ENCODE measurements at regions not wholly inside any gene's neighbourhood (a gene's known extent, or its start where the extent isn't known, plus 50 kb on each side); places are given as distances from the start of the nearest gene placed in this dataset.

DNA sequence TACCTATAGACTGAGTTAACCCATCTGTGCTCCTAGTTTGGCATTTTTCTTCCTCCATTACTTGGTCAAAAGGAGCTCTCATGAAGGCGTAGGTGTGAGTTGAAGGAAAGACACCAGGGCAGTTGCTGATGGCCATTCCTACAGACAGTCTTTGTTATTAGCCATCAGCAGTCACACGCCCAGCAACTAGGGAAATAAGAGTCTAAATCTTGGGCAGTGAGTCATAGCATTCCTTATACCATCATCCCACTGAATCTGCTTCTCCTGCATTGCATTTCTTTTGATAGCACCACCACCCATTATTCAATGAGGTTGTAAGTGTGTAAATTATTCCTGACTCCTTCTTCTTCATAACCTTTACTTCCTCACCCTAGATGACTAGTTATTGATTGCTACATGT, 150.9 kb upstream of the IGF1 start:
- Histone ChIP-seq H3K4me3 (ENCODE audit: low read length in 2 of 2) (no peak overlapping the region), H3K27me3 (ENCODE audit: control insufficient read depth in 1 of 2, insufficient read depth in 2 of 2, low read length in 2 of 2) (no peaks in the 10 kb centered on the region), H3K27ac (ENCODE audit: low read length) (no peak overlapping the region), H3K9me3 (ENCODE audit: control insufficient read depth in 2 of 2, low read length in 2 of 2) (peaks cover 7 to 10% of the 10 kb centered on the region in 2 donors), H3K4me1 (ENCODE audit: control insufficient read depth, insufficient read depth, low read length) (no peaks in the 10 kb centered on the region), H3K9ac (ENCODE audit: low read length in 2 of 2) (no peak overlapping the region), H3K36me3 (ENCODE audit: control insufficient read depth in 2 of 2, insufficient read depth in 2 of 2, low read length in 2 of 2) (no peaks in the 10 kb centered on the region)

DNA sequence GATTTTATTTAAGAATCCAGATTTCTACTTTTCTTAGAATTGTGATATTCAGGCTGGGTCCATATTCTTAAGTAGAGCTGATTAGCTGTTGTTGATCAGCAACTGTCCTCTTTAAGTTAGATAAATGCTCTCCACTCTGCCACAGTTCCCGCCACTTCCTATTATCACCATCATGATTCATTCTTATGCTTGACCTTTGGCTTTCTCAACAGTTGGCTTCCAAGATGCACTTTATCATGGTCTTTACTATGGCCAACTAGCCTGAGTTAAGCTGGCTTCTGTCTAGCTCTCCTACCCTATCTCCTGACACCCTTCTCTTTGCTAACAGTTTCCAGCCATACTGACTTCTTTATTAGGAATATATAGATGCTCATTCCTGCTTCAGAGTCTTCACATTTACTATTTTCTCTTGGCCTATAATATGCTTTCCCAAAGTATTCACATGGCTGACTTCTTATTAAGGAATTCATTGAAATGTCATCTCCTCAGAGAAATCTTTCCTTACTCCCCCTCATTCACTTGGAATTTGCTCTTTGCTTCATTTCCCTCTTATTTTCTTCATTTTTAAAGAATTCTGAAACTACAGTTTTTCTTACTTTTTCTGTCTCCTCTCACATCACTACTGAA, 149.0 kb upstream of the IGF1 start:
- no peaks in the 10 kb centered on the region for H3K36me3 ChIP-seq (ENCODE audit: control insufficient read depth in 2 of 2, insufficient read depth in 2 of 2, low read length in 2 of 2)
- H3K27me3 ChIP-seq (ENCODE audit: control insufficient read depth in 1 of 2, insufficient read depth in 2 of 2, low read length in 2 of 2), result no peaks in the 10 kb centered on the region
- H3K9ac ChIP-seq (ENCODE audit: low read length in 2 of 2), result no peak overlapping the region
- no peak overlapping the region for H3K4me3 ChIP-seq (ENCODE audit: low read length in 2 of 2)
- peaks cover 7 to 10% of the 10 kb centered on the region in 2 donors for H3K9me3 ChIP-seq (ENCODE audit: control insufficient read depth in 2 of 2, low read length in 2 of 2)
- H3K4me1 ChIP-seq (ENCODE audit: control insufficient read depth, insufficient read depth, low read length), result no peaks in the 10 kb centered on the region
- H3K27ac ChIP-seq (ENCODE audit: low read length), result no peak overlapping the region

DNA sequence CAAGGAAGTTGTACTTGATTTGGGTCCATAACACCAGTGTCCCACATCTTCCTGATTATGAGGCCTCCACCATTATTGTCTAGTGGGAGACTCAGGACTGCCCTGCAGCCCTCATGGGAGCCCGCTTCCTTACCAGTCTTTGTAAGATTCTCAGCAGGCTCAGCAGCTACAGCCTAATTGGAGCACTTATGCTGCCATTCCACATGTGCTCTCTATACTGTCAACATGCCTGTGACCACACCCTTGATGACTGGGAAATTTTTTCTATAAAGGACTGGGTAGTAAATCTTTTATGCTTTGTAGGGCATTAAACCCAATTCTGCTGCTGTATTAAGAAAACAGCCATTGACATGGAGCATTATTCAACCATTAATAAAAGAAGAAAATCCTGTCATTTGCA, 145.5 kb upstream of the IGF1 start:
- H3K4me1 ChIP-seq (ENCODE audit: control insufficient read depth, insufficient read depth, low read length), result no peaks in the 10 kb centered on the region
- H3K27ac ChIP-seq (ENCODE audit: low read length), result no peak overlapping the region
- no peak overlapping the region for H3K9ac ChIP-seq (ENCODE audit: low read length in 2 of 2)
- H3K4me3 ChIP-seq (ENCODE audit: low read length in 2 of 2), result no peak overlapping the region
- H3K36me3 ChIP-seq (ENCODE audit: control insufficient read depth in 2 of 2, insufficient read depth in 2 of 2, low read length in 2 of 2), result no peaks in the 10 kb centered on the region
- H3K9me3 ChIP-seq (ENCODE audit: control insufficient read depth in 2 of 2, low read length in 2 of 2), result peaks cover 4 to 10% of the 10 kb centered on the region in 2 donors
- H3K27me3 ChIP-seq (ENCODE audit: control insufficient read depth in 1 of 2, insufficient read depth in 2 of 2, low read length in 2 of 2), result no peaks in the 10 kb centered on the region

DNA sequence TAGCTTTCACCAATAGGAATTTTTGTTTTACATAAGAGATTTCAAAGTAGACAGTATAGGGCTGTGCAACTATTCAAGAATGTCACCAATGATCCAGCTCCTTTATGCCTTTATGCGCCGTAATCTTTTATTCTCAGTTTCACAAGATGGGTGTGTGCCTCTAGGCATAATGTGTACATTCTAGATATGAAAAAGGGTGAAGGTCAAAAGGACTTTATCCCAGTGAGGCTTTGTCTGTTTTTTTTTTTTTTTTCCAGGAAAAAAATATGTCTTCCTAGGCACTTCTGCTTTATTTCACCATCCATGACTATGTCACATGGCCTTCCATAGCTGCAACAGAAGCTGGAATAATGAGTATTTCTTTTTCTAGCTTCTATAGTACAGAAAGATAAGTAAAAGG, 142.3 kb upstream of the IGF1 start:
- Histone ChIP-seq H3K9ac (ENCODE audit: low read length in 2 of 2) (no peak overlapping the region), H3K36me3 (ENCODE audit: control insufficient read depth in 2 of 2, insufficient read depth in 2 of 2, low read length in 2 of 2) (no peaks in the 10 kb centered on the region), H3K4me3 (ENCODE audit: low read length in 2 of 2) (no peak overlapping the region), H3K9me3 (ENCODE audit: control insufficient read depth in 2 of 2, low read length in 2 of 2) (peaks cover 0 to 6% of the 10 kb centered on the region in 2 donors), H3K27ac (ENCODE audit: low read length) (no peak overlapping the region), H3K4me1 (ENCODE audit: control insufficient read depth, insufficient read depth, low read length) (no peaks in the 10 kb centered on the region), H3K27me3 (ENCODE audit: control insufficient read depth in 1 of 2, insufficient read depth in 2 of 2, low read length in 2 of 2) (no peaks in the 10 kb centered on the region)

DNA sequence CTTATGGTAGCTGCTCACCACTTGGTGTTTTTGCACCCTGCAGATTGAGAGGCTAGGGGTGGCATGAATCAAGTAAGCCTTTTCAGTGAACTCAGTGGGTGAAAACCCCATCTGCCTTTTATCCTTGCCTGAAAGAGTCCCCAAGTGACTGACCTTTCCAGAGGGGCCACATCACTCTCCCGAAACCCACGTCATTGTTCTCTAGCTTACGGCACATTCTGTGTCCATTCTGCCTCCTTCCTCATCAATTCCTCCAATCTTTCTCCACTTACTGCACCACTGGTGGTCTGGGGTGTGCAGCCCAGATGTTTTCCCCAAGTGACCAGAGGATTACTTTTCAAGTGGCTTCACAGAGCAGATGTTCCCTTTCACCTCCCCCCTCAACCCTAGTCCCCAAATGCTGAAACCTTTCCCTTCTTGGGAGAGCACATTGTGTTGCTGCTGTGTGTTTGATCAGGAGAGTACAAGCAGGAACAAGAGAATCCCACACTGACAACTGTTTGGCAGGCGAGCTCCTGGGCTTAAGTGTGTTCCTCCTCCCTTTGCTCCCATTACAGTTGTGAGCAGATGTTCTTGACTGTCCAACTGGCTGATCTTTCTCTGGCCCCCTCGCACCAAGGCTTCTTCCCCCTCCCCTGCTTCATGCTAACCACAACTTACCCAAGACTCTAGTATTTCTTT, 138.0 kb upstream of the IGF1 start:
- H3K27ac ChIP-seq (ENCODE audit: low read length), result no peak overlapping the region
- no peaks in the 10 kb centered on the region for H3K36me3 ChIP-seq (ENCODE audit: control insufficient read depth in 2 of 2, insufficient read depth in 2 of 2, low read length in 2 of 2)
- H3K4me3 ChIP-seq (ENCODE audit: low read length in 2 of 2), result no peak overlapping the region
- H3K4me1 ChIP-seq (ENCODE audit: control insufficient read depth, insufficient read depth, low read length), result no peaks in the 10 kb centered on the region
- no peaks in the 10 kb centered on the region for H3K27me3 ChIP-seq (ENCODE audit: control insufficient read depth in 1 of 2, insufficient read depth in 2 of 2, low read length in 2 of 2)
- no peaks in the 10 kb centered on the region for H3K9me3 ChIP-seq (ENCODE audit: control insufficient read depth in 2 of 2, low read length in 2 of 2)
- no peak overlapping the region for H3K9ac ChIP-seq (ENCODE audit: low read length in 2 of 2)

DNA sequence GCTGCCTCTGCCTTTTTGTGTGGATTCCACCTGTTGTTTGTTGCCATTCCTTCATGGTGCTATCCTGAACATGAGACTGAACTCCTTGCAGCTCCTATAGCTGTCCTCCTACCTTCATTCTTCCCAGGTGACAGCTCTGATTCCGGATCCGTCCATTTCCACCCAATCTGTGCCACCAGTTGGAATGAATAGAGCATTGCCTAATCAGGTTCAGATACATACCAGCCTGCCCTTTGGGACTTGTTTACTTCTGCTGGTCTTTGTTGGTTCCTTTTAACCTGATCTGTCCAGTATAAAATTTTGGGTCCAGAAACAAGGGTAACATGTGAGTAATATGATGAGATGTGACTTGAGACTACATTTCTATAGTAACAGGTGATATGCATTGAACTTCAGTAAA, 136.3 kb upstream of the IGF1 start:
- no peaks in the 10 kb centered on the region for H3K9me3 ChIP-seq (ENCODE audit: control insufficient read depth in 2 of 2, low read length in 2 of 2)
- H3K27me3 ChIP-seq (ENCODE audit: control insufficient read depth in 1 of 2, insufficient read depth in 2 of 2, low read length in 2 of 2), result no peaks in the 10 kb centered on the region
- no peak overlapping the region for H3K27ac ChIP-seq (ENCODE audit: low read length)
- no peaks in the 10 kb centered on the region for H3K4me1 ChIP-seq (ENCODE audit: control insufficient read depth, insufficient read depth, low read length)
- no peaks in the 10 kb centered on the region for H3K36me3 ChIP-seq (ENCODE audit: control insufficient read depth in 2 of 2, insufficient read depth in 2 of 2, low read length in 2 of 2)
- H3K4me3 ChIP-seq (ENCODE audit: low read length in 2 of 2), result no peak overlapping the region
- no peak overlapping the region for H3K9ac ChIP-seq (ENCODE audit: low read length in 2 of 2)

DNA sequence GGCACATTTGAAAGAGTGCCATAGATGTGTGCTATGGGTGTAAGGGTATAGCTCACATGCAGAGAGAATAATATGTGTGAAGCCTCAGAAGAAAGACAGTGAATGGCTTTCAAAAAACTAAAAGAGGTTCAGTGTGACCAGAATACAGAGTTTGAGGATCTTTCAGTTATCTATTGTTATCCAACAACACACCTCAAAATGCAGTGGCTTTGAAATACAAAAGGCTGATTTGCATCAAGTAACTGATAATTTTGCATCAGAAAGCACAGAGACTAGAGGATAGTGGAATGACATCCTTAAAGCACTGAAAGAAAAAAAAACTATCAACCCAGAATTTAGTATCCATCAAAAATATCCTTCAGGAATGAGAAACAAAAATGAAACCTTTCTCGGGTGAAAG, 131.6 kb upstream of the IGF1 start:
- Histone ChIP-seq H3K36me3 (ENCODE audit: control insufficient read depth in 2 of 2, insufficient read depth in 2 of 2, low read length in 2 of 2) (no peaks in the 10 kb centered on the region), H3K9ac (ENCODE audit: low read length in 2 of 2) (no peak overlapping the region), H3K4me3 (ENCODE audit: low read length in 2 of 2) (no peak overlapping the region), H3K4me1 (ENCODE audit: control insufficient read depth, insufficient read depth, low read length) (no peaks in the 10 kb centered on the region), H3K27ac (ENCODE audit: low read length) (no peak overlapping the region), H3K9me3 (ENCODE audit: control insufficient read depth in 2 of 2, low read length in 2 of 2) (no peaks in the 10 kb centered on the region), H3K27me3 (ENCODE audit: control insufficient read depth in 1 of 2, insufficient read depth in 2 of 2, low read length in 2 of 2) (no peaks in the 10 kb centered on the region)

DNA sequence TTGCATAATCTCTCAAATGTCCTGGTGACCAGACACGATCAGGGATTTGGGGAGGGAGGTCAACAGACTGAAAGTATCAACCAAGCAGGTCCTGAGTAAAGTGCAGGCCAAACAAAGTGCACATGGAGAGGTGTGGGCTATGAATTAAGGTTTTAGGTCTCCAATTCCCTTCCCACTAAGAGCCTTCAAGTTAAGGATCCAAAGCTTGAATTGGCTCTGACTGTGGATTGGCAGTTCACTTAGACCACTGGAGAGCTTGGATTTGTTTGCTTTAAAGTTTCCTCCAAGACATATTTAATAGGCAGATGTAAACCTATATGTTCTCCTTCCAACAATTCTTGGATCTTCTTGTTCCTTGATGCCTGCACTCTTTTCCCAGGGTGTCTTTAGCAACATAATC, 129.6 kb upstream of the IGF1 start:
- Histone ChIP-seq H3K27me3 (ENCODE audit: control insufficient read depth in 1 of 2, insufficient read depth in 2 of 2, low read length in 2 of 2) (no peaks in the 10 kb centered on the region), H3K4me3 (ENCODE audit: low read length in 2 of 2) (no peak overlapping the region), H3K9ac (ENCODE audit: low read length in 2 of 2) (no peak overlapping the region), H3K4me1 (ENCODE audit: control insufficient read depth, insufficient read depth, low read length) (no peaks in the 10 kb centered on the region), H3K36me3 (ENCODE audit: control insufficient read depth in 2 of 2, insufficient read depth in 2 of 2, low read length in 2 of 2) (no peaks in the 10 kb centered on the region), H3K9me3 (ENCODE audit: control insufficient read depth in 2 of 2, low read length in 2 of 2) (no peaks in the 10 kb centered on the region), H3K27ac (ENCODE audit: low read length) (no peak overlapping the region)

DNA sequence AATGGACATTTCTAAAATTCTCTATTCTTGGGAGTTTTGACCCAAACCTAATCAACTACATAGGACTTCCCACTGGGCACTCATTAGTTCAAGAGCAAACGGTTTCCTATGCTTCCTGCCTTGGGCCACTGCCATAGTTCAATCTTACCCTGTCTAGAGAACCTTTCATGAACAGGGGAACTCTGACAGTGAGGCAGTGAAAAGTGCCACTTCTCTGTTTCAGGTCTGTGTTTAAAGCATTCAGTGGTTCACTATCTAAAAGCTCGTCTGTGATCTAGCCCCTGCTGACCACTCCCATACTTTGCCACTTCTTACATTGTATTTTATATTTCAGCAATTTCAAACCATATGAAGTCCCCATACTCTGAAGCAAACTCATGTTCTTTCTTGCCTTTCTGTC, 122.7 kb upstream of the IGF1 start:
- Histone ChIP-seq H3K9ac (ENCODE audit: low read length in 2 of 2) (no peak overlapping the region), H3K9me3 (ENCODE audit: control insufficient read depth in 2 of 2, low read length in 2 of 2) (no peaks in the 10 kb centered on the region), H3K4me1 (ENCODE audit: control insufficient read depth, insufficient read depth, low read length) (no peaks in the 10 kb centered on the region), H3K27ac (ENCODE audit: low read length) (no peak overlapping the region), H3K4me3 (ENCODE audit: low read length in 2 of 2) (no peak overlapping the region), H3K36me3 (ENCODE audit: control insufficient read depth in 2 of 2, insufficient read depth in 2 of 2, low read length in 2 of 2) (no peaks in the 10 kb centered on the region), H3K27me3 (ENCODE audit: control insufficient read depth in 1 of 2, insufficient read depth in 2 of 2, low read length in 2 of 2) (no peaks in the 10 kb centered on the region)

DNA sequence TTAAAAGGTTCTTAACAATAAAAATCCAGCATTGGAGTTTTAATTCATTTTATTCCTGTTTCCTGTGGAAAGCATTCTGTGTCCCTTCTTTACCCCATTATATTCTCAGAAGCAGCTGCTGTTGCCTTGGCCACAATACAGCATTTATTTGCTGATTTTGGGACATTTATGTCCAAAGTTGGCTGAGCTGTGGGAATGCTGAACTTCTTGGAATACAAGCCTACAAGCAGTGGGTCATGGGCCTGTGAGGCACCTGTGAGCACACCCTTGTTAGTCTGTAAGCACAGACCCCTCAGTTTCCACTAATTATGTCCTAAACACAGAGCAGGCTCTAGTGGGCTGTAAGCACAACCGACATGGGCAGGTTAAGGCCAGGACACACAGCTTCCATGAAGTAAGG, 122.2 kb upstream of the IGF1 start:
- H3K9me3 ChIP-seq (ENCODE audit: control insufficient read depth in 2 of 2, low read length in 2 of 2), result no peaks in the 10 kb centered on the region
- no peak overlapping the region for H3K27ac ChIP-seq (ENCODE audit: low read length)

DNA sequence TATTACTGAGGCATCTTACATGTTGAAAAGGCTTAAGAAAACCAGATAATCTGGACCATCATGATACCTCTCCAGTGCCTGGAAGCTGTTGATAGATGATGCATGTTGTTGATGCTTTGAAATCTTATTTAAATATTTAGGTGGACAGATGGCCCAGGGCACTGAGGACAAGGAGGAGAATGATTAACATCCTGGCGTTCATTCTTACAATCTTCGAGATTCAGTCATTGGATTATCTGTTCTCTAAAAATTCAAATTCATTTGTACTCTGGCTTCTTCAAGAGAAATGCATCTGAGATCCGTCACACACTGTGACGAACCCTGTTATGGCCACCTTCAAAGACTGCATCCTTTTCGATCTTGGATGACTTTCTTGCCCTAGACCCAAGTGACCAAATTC, 121.3 kb upstream of the IGF1 start:
- Histone ChIP-seq H3K27ac (ENCODE audit: low read length) (no peak overlapping the region), H3K9ac (ENCODE audit: low read length in 2 of 2) (no peak overlapping the region), H3K27me3 (ENCODE audit: control insufficient read depth in 1 of 2, insufficient read depth in 2 of 2, low read length in 2 of 2) (no peaks in the 10 kb centered on the region), H3K36me3 (ENCODE audit: control insufficient read depth in 2 of 2, insufficient read depth in 2 of 2, low read length in 2 of 2) (no peaks in the 10 kb centered on the region), H3K4me1 (ENCODE audit: control insufficient read depth, insufficient read depth, low read length) (no peaks in the 10 kb centered on the region), H3K4me3 (ENCODE audit: low read length in 2 of 2) (no peak overlapping the region), H3K9me3 (ENCODE audit: control insufficient read depth in 2 of 2, low read length in 2 of 2) (no peaks in the 10 kb centered on the region)

More for the DNA sequence above, 122.2 kb upstream of the IGF1 start:
- H3K9ac ChIP-seq (ENCODE audit: low read length in 2 of 2), result no peak overlapping the region
- H3K4me3 ChIP-seq (ENCODE audit: low read length in 2 of 2), result no peak overlapping the region
- no peaks in the 10 kb centered on the region for H3K27me3 ChIP-seq (ENCODE audit: control insufficient read depth in 1 of 2, insufficient read depth in 2 of 2, low read length in 2 of 2)
- H3K4me1 ChIP-seq (ENCODE audit: control insufficient read depth, insufficient read depth, low read length), result no peaks in the 10 kb centered on the region
- no peaks in the 10 kb centered on the region for H3K36me3 ChIP-seq (ENCODE audit: control insufficient read depth in 2 of 2, insufficient read depth in 2 of 2, low read length in 2 of 2)

All from stomach smooth muscle (tissue), 2 donors.